Urothelium cell line (cell line): ENCODE measurements at regions not wholly inside any gene's neighbourhood (a gene's known extent, or its start where the extent isn't known, plus 50 kb on each side); places are given as distances from the start of the nearest gene placed in this dataset.

Experiments
- DNase-seq: peaks from one replicate; pipeline ENCODE4 v3.0.0; 2011; ENCODE audit warnings: low spot score, mixed read lengths
- FAIRE-seq: peaks from 2 replicates; lab custom pipeline; 2011; peaks lifted over from hg19 to GRCh38; lab: Jason Lieb, UNC

DNA sequence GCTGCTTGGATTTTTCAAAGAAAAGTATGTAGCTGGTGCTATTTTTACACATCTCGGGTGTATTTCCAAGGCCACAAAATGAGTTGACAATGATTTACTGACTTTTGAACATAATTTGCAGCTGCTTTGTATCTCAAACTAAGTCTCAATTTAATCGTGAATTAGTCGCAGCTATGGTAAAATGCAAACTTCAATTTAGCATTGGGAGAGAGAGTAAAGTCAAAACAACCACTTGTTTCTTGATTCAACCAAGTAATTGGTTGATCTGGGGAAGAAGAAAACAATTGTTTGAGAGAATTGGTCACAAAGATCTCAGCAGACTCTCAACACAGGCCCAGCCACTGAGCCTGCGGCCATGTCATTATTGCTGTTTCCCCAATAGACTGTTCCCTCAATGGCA lies 75.0 kb upstream of the DYRK2 start:
- DNase-seq: no peak
- FAIRE-seq: no peak

- no peak for FAIRE-seq
- no peak for DNase-seq
These were observed 69.4 kb upstream of the DYRK2 start for GRCh38 chr12:67578976-67579661.

DNA sequence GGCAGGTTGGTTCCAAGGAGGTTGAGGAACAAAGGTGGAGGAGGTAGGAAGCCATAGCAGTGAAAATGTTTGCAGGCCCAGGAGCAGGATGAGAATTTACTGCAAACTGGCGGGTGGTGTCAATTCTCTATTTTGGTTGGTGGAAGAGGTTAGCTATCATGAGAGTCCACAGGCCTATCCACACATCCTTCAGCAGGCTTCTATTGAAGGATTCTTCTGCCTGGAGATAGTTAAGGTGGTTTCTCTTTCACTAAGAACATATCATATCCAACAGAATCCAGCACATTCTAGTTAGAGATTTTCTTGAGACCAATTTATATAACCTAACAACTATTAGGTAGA lies 68.9 kb upstream of the DYRK2 start:
- no peak for DNase-seq
- FAIRE-seq: no peak

DNA sequence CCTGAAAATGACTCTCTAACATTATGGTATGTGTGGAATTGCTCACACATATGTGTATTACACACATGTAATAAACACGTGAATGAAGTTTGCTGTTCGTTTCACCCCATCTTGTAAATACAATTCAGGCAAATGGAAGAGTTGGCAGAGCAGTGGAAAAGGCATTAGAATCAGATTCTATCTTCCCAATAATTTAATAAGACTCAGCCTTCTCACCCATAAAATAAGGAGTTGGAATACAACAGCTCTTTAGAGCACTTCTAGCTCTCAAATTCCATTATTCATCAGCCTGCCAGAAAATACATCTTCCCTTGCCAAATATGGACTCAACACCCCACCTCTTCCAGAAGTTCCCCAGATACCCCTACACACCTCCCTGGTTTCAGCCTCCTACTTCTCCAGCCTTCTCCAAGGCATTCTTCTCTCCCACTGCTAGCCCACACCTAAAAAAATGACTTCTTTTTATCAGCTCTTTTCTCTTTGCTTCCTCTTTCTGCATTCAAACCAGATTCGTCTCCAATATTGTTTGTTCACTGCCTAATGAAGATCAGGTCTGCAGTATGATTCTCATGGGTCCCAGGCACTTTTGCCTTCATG lies 66.2 kb upstream of the DYRK2 start:
- FAIRE-seq: no peak

DNA sequence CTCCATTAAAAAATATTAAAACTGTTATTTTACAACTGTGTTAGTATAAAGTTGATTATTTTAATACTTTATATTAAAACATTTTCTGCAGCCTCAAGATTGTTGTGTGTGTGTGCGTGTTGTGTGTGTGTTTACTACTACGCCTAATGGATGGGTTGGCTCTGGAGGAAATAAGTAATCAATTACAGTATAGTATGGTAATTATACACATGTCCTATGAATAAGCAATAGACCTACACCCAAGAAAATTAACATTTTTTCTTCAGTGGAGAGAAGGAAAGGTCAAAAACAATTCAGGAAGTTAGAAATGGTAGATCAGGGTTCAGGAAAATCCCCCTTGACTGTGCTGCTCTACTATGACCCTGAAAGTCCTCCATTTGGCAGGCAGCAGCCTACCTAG lies 65.7 kb upstream of the DYRK2 start:
- DNase-seq (no peak), FAIRE-seq (no peak)

More for the DNA sequence above, 66.2 kb upstream of the DYRK2 start:
- DNase-seq: no peak

DNA sequence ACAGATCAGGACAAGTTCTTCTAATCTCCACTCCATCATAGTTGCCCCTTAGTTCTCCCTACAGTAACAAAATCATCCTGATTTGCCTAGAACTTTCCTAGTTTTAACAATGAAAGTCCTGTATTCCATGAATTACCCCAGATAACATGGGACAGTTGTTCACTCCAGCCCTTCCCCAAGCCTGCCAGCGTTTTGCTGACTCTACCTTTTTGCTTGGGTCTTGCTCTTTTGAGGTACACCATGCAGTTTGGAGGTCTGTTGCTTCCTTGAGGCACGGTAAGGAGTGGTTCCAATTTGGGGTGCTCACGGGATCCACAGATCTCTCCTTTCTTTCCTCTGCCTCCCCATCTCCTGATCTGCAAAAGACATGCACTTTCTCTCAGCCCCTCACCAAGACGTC lies 61.6 kb upstream of the DYRK2 start:
- no peak for DNase-seq
- no peak for FAIRE-seq

- DNase-seq (no peak), FAIRE-seq (no peak)
These were observed 59.5 kb upstream of the DYRK2 start for GRCh38 chr12:67589078-67589477.

- no peak for FAIRE-seq
- no peak for DNase-seq
These were observed 58.3 kb upstream of the DYRK2 start for GRCh38 chr12:67590149-67590790.

GRCh38 chr12:67592228-67593011 lies 56.1 kb upstream of the DYRK2 start:
- FAIRE-seq (no peak), DNase-seq (no peak)

DNA sequence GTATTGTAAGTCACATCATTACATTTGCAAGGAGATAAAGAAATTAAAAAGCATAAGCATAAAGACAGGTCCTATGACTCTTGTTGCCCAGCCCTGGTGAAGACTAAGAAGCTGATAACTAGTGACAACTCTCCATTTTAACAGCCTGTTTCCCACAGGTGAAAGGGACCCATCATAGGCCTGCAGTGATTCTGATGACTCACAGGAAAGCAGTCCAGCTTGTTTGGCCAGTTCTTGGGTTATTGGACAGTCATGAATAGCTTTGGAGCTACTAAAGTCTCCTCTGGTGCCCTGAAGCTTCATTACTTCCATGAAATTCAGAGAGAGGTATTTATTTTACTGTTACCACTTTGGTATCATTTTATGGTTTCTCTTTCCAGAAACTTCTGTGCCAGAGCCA lies 55.5 kb upstream of the DYRK2 start:
- DNase-seq (no peak), FAIRE-seq (no peak)

- DNase-seq (no peak), FAIRE-seq (no peak)
These were observed 54.8 kb upstream of the DYRK2 start for GRCh38 chr12:67593461-67594330.

DNA sequence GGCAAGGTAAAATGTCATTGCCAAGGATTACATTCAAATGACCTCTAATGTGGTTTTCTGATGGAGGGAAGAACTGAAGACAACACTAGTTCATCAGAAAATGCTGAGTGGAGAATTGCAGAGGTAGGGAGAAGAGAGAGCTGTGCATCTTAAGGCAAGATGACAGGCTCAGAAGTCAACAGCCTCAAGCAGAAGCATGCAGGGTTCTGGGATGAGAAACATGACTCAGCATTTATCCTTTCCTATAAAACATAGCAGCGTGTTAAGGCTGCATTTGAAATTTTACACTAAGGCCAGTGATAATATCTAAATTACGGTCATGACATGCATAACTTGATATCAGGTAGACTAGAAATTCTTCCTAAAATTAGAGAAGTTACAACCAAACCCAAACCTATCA lies 53.7 kb upstream of the DYRK2 start:
- DNase-seq (no peak), FAIRE-seq (no peak)

GRCh38 chr12:67595365-67595764 lies 53.2 kb upstream of the DYRK2 start:
- FAIRE-seq: no peak
- DNase-seq: no peak

DNA sequence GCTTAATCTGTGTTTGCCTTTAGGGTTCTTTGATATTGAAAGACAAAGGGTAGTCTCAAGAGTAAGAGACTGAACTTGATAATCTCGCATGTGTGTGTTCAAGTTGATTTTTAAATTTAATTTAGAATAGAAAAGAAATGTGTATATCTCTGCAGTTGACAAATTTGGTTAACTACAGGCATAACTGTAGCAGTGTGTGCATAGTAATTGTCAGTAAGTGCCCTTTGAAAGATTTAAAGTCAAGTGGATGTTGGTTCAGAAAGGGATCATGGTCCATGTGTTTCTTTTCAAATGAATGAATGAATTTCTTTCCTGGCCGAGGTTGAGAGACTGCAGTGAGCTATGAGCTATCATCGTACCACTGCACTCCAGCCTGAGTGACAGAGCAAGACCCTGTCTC lies 49.9 kb upstream of the DYRK2 start:
- no peak for FAIRE-seq

More for the DNA sequence above, 49.9 kb upstream of the DYRK2 start:
- DNase-seq: no peak
